Fibroblast of skin of right biceps (primary cell): ENCODE measurements at regions not wholly inside any gene's neighbourhood (a gene's known extent, or its start where the extent isn't known, plus 50 kb on each side); places are given as distances from the start of the nearest gene placed in this dataset.
"Not testable (repeated sequence)": the region's sequence is repeated elsewhere in the genome, so short reads cannot be mapped to it uniquely, and the experiment has no call there.

Experiments
- DNase-seq: peaks from one replicate; pipeline ENCODE4 v3.0.0-alpha.2; 2013

DNA sequence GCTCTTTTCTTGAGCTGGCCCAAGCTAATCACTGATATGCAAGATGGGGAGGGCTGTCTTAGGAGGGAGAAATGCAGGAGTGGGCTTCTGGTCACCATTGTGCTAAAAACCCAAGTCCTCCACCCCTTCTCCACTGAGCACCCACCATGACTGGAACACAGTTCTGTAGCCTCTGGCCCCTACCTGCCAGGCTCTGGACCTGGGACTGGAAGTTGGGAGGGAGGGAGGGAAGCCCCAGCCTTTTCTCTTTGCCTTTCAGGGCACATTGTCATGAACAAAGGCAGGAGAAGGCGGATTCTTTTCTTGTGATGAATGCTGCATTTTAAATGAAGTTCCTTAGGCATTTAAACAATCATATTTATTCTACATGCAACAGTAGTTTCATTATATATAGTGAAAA is 559.1 kb upstream of the TRPC7 start:
- no peak for DNase-seq

DNA sequence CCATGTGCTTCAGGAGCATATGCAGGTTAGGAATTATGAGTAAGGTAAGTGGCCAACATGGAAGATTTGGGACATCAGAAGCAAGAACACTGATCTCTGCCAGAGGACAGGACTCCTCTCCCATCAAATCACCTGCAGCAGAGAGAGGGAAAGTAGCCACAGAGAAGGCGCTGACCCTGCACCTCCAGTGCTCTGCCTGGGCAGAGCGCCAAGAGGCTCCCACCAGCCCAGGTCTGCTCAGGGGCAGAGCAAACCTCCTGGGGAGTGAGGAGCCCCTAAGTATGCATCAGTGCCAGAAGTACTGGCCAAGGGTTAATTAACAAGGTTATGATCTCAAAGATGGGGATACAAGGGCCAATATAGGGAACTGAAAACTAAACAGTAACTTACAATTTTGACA is 545.3 kb upstream of the TRPC7 start:
- no peak for DNase-seq

DNA sequence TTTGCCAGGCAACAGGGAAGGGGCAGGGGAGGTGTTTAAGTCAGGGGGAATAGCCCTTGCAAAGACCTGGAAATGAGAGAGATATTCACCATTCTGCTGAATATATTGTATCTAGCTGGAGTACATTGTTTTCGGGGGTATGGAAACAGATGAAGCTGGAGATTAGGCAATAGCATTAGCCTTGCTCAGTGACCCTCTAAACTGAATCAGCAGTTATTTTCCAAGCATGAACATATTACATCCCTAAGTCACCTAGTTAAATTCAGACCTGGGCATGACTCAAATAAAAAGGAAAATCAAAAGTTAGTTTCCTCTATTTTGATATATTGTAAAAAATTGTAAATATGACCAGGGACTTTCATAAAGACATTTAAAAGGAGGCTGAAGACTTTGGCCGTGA is 544.6 kb upstream of the TRPC7 start:
- DNase-seq, result no peak

DNA sequence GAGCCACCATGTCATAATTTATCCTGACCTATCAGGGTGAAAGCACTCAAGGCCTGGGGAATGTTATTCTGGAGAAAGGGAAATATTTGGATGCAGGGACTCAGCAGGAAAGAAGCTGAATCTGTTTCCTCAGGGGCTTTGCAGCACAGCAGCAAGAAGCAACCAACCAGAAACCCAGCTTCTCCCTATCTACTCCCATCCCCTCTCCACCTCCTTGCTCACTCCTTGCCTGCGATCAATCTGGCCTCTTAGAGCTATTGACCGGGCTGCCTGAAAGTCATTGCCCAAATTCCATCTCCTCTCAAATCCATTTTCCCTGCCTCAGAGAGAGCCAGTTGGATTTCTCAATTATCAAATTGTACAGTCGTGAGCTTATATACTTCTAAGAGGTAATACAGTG is 542.0 kb upstream of the TRPC7 start:
- DNase-seq, result no peak

DNA sequence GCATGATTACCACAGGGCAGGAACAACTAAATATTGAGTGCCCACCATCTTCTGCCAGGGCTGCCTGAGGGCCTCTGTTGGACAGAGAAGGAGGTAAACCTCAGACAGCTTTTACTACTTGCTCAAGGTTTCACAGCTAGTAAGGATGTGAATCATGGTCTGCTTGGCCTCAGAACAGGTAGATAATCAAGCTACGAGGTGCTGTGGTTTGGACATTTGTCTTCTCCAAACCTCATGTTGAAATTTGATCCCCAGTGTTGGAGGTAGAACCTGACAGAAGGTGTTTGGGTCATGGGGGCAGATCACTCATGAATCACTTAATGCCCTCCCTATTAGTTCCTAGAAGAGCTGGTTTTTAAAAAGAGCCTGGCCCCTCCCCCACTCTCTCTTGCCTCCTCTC is 541.2 kb upstream of the TRPC7 start:
- DNase-seq, result no peak

DNA sequence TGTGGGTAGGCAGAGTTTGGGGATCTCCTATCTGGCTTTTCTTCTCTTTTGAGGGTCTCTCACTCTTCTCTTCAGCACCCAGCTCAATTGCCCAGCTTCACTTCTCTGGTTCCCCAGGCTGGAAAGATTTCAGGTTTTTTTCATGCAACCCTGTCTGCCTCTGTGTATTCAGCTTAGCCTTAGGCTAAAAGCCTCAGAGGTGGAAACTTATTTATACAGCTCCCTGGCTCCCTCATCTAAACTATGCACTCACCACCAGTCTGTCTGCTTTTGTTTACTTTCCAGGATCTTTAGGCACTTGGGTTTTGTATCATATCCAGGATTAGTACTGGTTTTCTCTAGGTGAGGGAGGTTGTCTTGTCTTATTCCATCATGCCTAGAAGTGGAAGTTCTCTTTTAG is 540.2 kb upstream of the TRPC7 start:
- DNase-seq, result no peak

DNA sequence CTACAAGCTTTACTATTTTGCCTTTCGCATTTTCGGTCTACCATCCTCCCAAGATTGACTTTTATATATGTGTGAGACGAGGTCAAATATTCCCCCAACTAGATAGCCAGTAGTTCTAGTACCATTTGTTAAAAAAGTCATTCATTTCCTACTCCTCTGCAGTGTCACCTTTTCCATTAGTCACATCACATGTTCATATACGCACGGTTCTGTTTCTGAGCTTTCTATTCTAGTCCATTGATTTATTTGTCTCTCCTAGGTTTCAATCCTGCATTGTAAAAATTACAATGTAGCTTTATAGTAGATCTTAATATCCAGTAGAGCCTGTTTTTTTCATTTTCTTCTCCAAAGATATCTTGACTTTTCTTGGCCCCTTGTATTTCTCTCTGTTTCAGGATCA is 528.7 kb upstream of the TRPC7 start:
- no peak for DNase-seq

DNA sequence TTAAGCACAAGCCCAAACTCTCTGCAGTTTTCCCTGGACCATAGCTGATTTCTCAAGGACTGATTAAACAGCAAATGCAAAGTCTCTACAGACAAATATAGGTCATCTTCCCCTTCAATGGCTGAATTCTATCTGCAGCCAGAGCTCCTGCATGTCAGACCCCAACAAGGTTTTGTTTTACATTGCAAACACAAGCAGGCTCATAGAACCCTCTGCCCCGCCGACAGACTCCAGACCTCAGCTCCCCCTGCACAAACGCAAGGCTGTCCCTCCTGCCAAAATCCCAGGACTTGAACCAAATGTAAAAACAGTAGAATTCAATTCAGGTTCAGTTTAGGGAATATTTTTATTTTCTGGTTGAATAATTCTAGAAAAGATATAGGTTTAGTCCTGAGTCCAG is 526.7 kb upstream of the TRPC7 start:
- DNase-seq, result no peak

DNA sequence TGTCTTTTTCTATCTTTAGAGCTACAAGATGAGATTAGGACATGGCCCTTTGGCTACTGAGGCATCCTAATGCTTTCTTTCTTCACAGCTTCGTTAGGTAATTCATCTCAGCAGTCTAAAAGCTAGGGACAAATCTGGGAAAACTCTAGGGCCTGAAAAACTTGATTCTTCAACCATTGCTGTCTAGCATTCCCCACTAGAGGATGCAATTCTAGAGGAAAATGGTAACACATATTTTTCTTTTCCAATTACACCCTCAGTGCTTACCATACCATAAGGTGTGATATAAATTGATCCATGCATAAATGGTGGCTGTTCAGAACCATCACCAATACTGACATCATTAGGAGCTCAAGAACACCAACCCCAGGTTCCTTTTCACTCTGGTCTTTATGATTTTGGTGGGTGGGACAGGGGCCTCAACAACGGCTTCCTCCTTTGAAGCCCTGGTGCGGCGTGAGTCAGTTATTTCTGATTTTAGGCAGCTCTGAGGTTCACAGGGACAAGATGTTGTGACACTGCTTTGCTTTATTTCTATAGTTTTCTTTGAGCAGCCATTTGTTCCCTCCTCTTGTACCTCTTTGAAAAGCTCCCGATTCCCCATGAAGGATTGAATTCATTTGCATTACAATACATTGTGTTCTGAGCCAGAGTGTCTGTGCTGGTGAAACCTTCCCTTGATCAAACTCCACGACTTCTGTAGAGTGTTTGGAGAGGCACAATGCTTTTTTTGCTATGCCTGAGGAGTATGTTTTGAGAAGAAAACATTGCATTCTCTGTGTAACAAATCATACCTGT is 526.0 kb upstream of the TRPC7 start:
- DNase-seq, result no peak

DNA sequence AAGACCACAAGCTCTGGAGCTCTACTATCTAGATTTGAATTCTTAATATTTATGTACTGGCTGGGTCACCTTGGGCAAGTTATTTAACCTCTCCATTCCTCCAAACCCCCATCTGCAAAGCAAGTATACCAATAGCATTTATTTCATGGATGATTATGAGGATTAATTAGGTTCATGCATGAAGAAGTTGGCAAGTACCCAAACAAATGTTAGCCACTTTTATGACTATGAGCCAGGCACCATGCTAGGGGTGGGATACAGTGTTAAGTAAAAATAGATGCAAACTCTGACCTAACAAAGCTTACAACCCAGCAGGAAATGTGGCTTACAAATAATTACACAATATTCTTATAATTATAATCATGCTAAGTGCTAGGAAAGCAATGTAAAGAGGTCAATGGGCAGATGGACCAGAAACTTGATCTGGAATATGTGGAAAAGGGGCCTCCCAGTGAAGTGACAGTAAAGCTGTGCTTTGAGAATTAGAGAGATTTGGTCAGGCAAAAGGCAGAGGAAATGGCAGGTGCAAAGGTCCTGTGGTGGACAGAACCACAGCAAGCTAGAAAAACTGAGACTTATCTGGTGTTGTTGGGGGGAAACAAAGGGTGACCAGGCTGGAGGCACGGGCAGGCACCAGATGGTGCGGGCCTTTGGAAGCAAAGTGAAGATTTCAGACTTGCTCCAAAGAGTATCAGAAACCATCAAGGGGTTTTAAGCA is 525.2 kb upstream of the TRPC7 start:
- no peak for DNase-seq

DNA sequence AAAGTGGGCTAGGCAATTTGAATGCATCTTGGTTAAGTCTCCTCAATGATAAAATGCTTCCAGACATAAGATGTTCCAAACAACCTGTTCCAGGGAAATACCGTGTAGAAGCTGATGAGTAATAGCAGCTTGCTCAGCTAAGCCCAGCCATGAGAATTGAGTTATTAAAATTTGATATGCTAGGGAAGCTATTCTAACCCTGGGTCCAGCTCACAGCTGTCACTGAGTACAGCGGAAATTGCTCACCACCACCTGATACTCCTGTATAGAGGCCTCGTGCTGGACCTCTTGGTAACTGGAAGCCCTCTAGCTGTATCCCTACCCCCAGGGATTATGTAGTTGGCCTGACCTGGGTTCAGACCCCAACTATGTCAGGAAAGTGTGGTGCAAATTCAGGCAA is 521.3 kb upstream of the TRPC7 start:
- DNase-seq, result no peak

DNA sequence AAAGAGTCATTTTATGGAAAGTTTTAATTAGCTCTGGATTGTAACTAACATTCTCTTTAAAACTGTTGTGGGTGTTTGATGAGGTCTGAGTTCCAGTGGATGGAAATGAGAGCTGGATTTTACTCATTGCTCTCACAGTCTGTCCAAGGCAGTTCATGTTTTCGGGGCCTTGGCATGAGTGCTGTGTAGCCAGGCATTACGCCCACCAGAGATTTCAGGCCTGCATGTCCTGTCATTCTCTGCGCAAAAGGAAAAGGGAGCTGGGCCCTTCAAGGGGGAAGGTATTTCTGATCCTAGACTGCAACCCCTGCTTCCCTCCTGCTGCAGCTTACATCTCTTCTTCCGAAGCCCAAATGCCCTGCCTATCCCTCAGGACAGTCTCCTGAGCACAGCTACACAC is 499.6 kb upstream of the TRPC7 start:
- DNase-seq, result no peak

DNA sequence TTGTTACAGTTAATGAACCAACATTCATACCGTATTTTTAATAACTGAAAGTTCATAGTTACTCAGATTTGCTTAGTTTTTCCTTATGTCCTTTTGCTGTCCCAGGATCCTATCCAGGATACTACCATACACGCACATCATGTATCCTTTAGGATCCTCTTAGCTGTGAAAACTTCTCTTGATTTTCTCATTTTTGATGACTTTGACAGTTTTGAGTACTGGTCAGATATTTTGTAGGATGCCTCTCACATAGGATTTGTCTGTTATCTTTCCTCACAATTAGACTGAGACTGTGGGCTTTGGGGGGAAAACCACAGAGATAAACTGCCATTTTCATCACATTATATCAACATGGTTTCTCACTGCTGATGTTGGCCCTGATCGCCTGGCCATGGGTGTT is 491.3 kb upstream of the TRPC7 start:
- no peak for DNase-seq

DNA sequence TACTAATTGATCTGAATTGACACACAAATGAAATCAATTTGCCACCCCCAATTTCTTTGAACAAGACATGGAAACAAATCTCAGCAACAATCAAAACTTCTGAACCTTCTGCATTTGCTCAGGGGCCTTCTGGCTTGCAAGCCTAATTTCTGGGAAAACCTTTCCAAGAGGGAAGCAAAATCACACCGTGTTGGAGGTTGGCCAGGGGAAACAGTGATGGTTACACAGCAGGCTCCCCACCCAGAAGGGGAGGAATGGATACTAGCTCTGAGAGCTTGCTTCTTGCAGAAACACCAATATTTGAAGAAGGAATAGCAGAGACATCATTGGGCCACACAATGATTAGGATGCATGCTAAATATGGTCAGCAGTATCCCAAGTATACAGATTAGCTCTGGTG is 488.6 kb upstream of the TRPC7 start:
- no peak for DNase-seq

DNA sequence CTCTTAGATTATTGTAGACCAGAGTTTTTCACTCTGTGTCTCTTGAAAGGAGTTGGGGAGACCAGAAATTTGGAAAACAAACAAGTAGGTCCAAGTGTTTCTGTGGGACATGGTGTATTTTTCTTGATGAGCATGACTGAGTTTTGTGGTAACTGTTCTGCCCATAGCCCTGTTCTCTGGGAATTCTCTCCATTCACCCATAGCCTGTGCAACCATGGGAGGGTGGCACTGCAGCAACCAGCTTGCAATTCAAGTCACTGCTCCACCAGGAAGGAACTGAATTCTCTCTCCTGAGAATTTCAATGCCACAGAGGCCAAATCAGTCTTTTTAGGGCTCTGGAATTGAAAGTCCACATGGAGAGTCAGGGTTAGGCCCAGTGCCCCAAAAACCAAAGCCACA is 475.3 kb upstream of the TRPC7 start:
- DNase-seq, result no peak

DNA sequence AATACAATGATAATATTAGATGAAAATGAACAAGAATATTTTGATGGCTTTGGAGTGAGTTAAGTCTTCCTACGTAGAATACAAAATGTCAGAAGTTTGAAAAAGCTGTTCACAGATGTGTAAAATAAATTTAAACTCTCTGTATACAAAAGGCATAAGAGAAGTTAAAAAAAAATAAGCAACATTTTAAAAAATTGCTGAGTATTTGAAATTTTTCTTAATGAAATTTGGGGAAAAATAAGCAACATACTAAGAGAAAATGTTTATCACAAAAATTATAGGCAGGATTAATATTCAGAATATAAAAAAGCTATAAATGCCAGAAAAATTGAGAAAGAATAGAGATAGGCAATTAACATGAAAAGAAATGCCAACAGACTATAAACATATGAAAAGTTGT is 470.7 kb upstream of the TRPC7 start:
- no peak for DNase-seq

DNA sequence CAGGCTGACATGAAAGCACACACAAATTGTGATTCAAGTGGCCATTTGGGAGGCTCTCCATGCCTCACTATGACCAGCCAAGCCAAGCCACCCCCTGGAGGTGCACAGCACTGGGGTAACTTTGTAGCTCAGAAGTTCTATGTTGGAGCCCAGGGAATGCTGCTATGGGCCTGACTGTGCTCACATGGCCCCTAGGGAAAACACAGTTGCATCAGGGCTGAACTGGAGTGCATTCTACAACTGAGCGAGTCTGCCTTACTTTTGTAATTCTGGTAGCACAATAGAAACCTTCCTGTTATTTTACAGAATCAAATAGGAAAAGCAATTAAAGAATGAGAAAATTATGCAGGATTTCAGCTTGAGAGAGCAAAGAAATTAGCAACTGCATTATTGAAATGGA is 455.5 kb upstream of the TRPC7 start:
- DNase-seq, result no peak

DNA sequence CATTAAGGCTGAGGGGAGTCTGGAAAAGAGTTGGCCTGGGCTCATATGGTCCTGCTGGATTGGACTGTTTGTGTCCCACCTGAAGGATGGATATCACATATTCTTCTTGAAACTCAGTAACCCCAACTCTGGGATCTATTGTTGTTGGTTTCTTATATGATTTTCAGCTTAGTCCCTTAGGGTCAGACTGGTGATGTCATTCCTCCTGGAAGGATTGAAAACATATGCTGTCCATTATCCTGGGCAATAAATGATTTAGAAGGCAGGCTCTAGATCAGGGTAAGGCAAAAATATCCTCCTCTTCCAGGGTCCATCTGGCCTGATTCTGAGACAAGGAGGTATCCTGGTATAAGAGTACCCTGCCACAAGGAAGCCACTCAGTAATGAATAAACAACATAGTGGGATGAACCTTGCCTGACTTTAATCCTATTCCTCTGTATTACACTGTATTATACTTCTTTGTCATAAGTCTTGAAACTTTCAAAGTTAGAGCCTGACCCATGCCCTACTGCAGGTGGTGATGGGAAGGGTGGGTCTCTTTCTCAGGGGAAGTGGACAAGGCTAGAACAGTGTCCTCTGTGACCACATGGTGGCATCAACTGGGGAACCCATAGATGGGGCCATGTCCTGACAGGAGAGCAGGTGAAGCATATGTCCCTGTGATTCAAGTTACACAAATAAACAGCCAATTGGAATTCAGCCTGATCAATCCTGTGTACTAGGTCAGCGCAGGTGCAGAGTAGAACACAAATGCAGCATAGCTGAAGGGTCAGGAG is 454.4 kb upstream of the TRPC7 start:
- DNase-seq, result no peak

DNA sequence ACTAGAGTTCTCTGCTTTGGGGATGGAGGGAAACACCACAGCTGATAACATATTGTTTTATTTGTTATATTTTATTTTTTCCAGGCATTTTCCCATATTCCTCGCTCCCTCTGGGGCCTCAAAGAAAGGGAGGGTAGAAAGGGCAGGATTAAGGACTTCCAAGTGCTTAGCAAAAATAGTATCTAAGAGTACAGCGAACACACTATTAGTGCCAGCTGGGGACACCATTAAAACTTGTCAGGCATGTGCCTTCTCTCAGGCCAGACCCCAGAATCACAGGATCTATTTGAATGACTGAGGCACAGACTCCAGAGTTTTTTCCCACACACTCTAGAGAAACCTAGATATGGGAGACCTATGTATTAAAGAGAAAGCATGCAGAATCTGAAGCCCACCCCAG is 451.0 kb upstream of the TRPC7 start:
- no peak for DNase-seq

DNA sequence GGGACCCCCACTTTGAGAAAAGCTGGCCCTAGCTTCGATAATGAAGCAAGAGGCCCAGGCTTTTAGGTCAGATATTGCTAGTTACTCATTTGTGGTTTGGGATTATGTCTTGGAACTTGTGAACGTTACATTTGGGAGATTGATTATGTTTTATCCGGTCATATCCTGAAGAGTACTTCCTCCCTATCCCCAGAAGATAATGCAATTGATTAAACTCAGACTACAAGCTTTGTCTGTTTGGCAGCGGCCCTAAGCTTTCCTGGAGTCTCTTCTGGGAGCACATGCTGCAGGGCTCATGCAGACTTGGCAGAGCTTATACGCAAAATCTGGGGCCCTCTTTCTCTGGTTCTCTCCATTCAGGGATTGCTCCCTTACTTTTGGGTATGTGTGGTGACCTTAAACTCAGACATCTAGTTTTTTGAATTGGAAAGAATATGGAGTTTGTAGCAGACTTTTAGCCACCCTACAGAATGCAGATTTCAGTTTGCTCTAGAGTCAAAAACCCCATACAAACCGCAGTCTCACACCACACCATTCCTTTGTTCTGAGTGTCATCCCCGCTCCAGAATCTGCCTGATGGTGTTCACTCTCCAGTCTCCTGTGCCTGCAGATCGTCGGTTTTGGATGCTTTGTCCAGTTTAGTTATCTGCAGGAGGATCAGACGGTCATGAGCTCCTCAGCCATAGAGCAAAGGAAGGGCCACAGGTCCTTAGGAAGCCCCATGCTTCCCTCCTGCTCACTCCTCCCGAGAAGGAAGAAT is 449.5 kb upstream of the TRPC7 start:
- DNase-seq, result peak; percentile 93

DNA sequence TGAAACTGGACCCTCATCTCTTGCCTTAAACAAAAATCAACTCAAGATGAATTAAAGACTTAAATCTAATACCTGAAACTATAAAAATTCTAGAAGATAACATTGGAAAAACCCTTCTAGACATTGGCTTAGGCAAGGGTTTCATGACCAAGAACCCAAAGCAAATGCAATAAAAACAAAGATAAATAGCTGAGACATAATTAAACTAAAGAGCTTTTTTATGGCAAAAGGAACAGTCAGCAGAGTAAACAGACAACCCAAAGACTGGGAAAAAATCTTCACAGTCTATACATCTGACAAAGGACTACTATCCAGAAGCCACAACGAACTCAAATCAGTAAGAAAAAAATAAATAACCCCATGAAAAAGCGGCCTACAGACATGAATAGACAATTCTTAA is 446.9 kb upstream of the TRPC7 start:
- DNase-seq, result not testable (repeated sequence)

DNA sequence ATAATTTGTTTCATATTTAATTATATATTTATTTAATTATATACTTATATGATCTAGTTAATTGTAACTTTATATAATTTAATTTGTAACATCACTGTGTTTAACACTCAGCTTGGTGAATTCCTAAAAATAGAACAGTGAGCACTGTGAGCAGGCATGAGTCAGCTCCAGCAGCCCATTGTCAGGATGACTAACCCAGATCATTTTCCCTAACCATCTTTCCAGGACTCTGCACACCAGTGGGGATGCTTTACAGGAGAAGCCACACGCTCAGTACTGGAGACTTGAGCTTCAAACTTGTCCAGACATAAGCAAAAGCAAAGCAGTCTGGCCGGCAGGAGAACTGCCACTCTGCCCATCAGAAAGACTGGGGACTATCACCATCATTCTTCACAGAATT is 446.2 kb upstream of the TRPC7 start:
- DNase-seq, result peak; percentile 94

DNA sequence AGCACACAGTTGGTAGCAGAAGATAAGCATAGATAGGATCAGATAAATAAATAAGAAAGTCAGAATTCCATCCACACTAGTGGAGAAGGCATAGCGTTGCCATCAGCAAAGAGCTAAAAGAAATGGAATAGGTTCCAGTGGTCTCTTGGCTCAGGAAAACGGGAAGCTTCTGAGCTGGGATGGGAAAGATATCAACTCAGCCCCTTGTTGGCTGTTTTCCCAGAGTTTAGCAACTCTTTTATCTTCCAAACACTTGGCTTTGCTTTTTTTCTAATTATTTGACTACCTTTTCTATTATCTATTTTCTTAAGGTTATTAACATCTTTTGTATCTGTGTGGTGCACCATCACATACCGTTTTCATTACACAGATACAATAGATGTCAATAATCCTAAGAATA is 445.7 kb upstream of the TRPC7 start:
- DNase-seq, result peak; percentile 58
